Keratinocyte (primary cell): ENCODE measurements at regions not wholly inside any gene's neighbourhood (a gene's known extent, or its start where the extent isn't known, plus 50 kb on each side); places are given as distances from the start of the nearest gene placed in this dataset.
"Not testable (repeated sequence)": the region's sequence is repeated elsewhere in the genome, so short reads cannot be mapped to it uniquely, and the experiment has no call there.

Experiments
- DNase-seq: peaks from one replicate; pipeline ENCODE4 v3.0.0-alpha.2; 2011; ENCODE audit warnings: low read depth, missing footprints, low spot score
- FAIRE-seq: peaks from 2 replicates; lab custom pipeline; 2011; peaks lifted over from hg19 to GRCh38; lab: Jason Lieb, UNC
- H2AFZ ChIP-seq: 2 replicates; pipeline ENCODE4 v1.6.0; 2012; ENCODE audit warnings: low read length, control low read depth, inconsistent platforms; ENCODE audit not compliant: control insufficient read depth
- H3K27ac ChIP-seq: 2 replicates; pipeline ENCODE4 v1.5.1; 2011; ENCODE audit warnings: low read length; ENCODE audit not compliant: control insufficient read depth, insufficient read depth
- H3K27me3 ChIP-seq: 3 replicates; pipeline ENCODE4 v1.6.0; 2011; ENCODE audit warnings: low read length; ENCODE audit not compliant: control insufficient read depth, insufficient read depth; ENCODE audit errors: extremely low read depth
- H3K36me3 ChIP-seq, 2 experiments: 2 replicates in 1 of 2; 3 replicates in 1 of 2; pipeline ENCODE4 v1.5.1; 2011; ENCODE audit warnings: low read length in 2 of 2, mild to moderate bottlenecking in 1 of 2; ENCODE audit not compliant: control insufficient read depth in 2 of 2, insufficient read depth in 2 of 2; ENCODE audit errors: extremely low read depth in 1 of 2
- H3K4me1 ChIP-seq: 3 replicates; pipeline ENCODE4 v1.5.1; 2011; ENCODE audit warnings: low read length; ENCODE audit not compliant: control insufficient read depth, insufficient read depth; ENCODE audit errors: extremely low read depth
- H3K4me2 ChIP-seq: 3 replicates; pipeline ENCODE4 v1.6.0; 2011; ENCODE audit warnings: low read depth, low read length; ENCODE audit not compliant: control insufficient read depth, insufficient read depth; ENCODE audit errors: extremely low read depth
- H3K4me3 ChIP-seq, 3 experiments: fragments of 200-600 bp in 1 of 3; sonication (generic) in 1 of 3; 2 replicates in 2 of 3; 3 replicates in 1 of 3; pipeline ENCODE4 v1.5.1; 2011 to 2016; ENCODE audit warnings: low read length in 3 of 3, mild to moderate bottlenecking in 3 of 3, control low read depth in 2 of 3, inconsistent platforms in 1 of 3, low read depth in 1 of 3, mixed read lengths in 1 of 3, mixed run types in 1 of 3, moderate library complexity in 1 of 3; ENCODE audit not compliant: control insufficient read depth in 2 of 3, insufficient read depth in 2 of 3; ENCODE audit errors: extremely low read depth in 1 of 3
- H3K79me2 ChIP-seq: 2 replicates; pipeline ENCODE4 v1.6.0; 2012; ENCODE audit warnings: low read length; ENCODE audit not compliant: control insufficient read depth, insufficient read depth
- H3K9ac ChIP-seq: 3 replicates; pipeline ENCODE4 v1.6.0; 2011; ENCODE audit warnings: low read length; ENCODE audit not compliant: control insufficient read depth, insufficient read depth; ENCODE audit errors: extremely low read depth
- H3K9me1 ChIP-seq: 3 replicates; pipeline ENCODE4 v1.6.0; 2011; ENCODE audit warnings: low read length; ENCODE audit not compliant: control insufficient read depth, insufficient read depth; ENCODE audit errors: extremely low read depth
- H3K9me3 ChIP-seq: 2 replicates; pipeline ENCODE4 v1.5.1; 2012; ENCODE audit warnings: low read depth, low read length; ENCODE audit not compliant: control insufficient read depth
- H4K20me1 ChIP-seq: 3 replicates; pipeline ENCODE4 v1.6.0; 2011; ENCODE audit warnings: low read length; ENCODE audit not compliant: control insufficient read depth, insufficient read depth; ENCODE audit errors: extremely low read depth
- EZH2 ChIP-seq: IDR thresholded peaks from one replicate; pipeline ENCODE4 v1.6.1; 2012; ENCODE audit warnings: inconsistent platforms, mild to moderate bottlenecking, low read length, moderate library complexity
- dilution Hi-C: fragments of 300-500 bp; cut with MboI; formaldehyde crosslinking; loops from one replicate; pipeline ENCODE4 v1.7.0; 2020; ENCODE audit warnings: low sequenced_read_pairs; ENCODE audit not compliant: extremely low pct_ligation_motif_present
- small RNA-seq, 3 experiments: library from RNA; depleted of rRNA; stranded (forward); fragments of <200 nt; gene quantifications; one replicate each; pipeline ENCODE3, GENCODE V24; 2012; ENCODE audit warnings: low read depth in 3 of 3, low replicate concordance in 1 of 3; ENCODE audit not compliant: insufficient read length in 3 of 3
- TF ChIP-seq, protein P1 (sequence below), 3 experiments: IDR thresholded peaks in 1 of 3; conservative IDR thresholded peaks in 1 of 3; optimal IDR thresholded peaks in 1 of 3; 2 replicates in 2 of 3; 3 replicates in 1 of 3; pipeline versions ENCODE3 to v1.5.1; 2011; ENCODE audit warnings: low read length in 3 of 3, mild to moderate bottlenecking in 3 of 3, moderate library complexity in 2 of 3, control low read depth in 1 of 3, inconsistent platforms in 1 of 3; ENCODE audit not compliant: insufficient read depth in 2 of 3; ENCODE audit errors: extremely low read depth in 1 of 3

DNA sequence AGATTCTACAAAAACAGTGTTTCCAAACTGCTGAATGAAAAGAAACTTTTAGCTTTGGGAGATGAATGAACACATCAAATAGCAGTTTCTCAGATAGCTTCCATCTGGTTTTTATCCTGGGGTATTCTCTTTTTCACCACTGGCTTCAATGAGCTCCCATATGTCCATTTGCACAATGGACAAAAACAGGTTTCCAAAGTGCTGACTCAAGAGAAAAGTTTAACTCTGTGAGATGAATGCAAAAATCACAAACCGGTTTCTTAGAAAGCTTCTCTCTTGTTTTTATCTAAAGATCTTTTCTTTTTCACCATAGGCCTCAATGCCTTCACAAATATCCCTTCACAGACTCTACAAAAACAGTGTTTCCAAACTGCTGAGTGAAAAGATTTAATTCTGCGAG lies 1089.2 kb downstream of the PRIM2 start:
- H3K9me1 ChIP-seq, H3K4me2 ChIP-seq, H2AFZ ChIP-seq, FAIRE-seq, H3K4me1 ChIP-seq, H4K20me1 ChIP-seq, H3K27me3 ChIP-seq, DNase-seq, H3K4me3 ChIP-seq, H3K9me3 ChIP-seq, H3K79me2 ChIP-seq, H3K27ac ChIP-seq, H3K36me3 ChIP-seq, H3K9ac ChIP-seq, dilution Hi-C loops: not testable (repeated sequence)

DNA sequence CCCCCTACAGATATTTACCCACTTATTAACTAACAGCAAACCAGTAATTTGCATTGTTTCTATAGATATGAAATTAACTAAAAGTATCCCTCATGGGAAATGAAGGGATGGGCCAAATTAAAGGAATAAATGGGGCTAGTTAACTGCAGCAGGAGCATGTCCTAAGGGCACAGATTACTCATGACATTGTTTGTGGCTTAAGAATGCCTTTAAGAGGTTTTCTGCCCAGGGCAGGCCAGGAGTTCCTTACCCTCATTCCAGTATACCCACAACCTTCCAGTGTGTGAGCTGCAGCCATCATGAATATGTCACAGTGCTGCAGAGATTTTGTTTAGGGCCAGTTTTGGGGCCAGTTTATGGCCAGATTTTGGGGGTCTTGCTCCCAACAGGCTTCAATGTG lies 1101.9 kb downstream of the PRIM2 start:
- H3K9me1 ChIP-seq: no peaks in the 10 kb centered on the region
- no peaks in the 10 kb centered on the region for H3K9me3 ChIP-seq
- no peak overlapping the region for H2AFZ ChIP-seq
- dilution Hi-C loops: no loop called here
- H3K27me3 ChIP-seq: no peaks in the 10 kb centered on the region
- no peak overlapping the region for H3K9ac ChIP-seq
- TF ChIP-seq, protein P1, sequence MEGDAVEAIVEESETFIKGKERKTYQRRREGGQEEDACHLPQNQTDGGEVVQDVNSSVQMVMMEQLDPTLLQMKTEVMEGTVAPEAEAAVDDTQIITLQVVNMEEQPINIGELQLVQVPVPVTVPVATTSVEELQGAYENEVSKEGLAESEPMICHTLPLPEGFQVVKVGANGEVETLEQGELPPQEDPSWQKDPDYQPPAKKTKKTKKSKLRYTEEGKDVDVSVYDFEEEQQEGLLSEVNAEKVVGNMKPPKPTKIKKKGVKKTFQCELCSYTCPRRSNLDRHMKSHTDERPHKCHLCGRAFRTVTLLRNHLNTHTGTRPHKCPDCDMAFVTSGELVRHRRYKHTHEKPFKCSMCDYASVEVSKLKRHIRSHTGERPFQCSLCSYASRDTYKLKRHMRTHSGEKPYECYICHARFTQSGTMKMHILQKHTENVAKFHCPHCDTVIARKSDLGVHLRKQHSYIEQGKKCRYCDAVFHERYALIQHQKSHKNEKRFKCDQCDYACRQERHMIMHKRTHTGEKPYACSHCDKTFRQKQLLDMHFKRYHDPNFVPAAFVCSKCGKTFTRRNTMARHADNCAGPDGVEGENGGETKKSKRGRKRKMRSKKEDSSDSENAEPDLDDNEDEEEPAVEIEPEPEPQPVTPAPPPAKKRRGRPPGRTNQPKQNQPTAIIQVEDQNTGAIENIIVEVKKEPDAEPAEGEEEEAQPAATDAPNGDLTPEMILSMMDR (optimal IDR thresholded peaks at IDR 0.05 in 1 of 3, IDR thresholded peaks at IDR 0.05 in 1 of 3, conservative IDR thresholded peaks at IDR 0.05 in 1 of 3; ENCODE audit: extremely low read depth in 1 of 3, insufficient read depth in 2 of 3, low read length in 3 of 3): no peak
- no peak for TF ChIP-seq EZH2
- no peak overlapping the region for H3K4me3 ChIP-seq
- H3K4me1 ChIP-seq: no peaks in the 10 kb centered on the region
- H4K20me1 ChIP-seq: no peaks in the 10 kb centered on the region
- H3K27ac ChIP-seq: no peak overlapping the region
- H3K36me3 ChIP-seq: no peaks in the 10 kb centered on the region
- no peak overlapping the region for H3K4me2 ChIP-seq
- no peak for FAIRE-seq
- DNase-seq: no peak
- no peaks in the 10 kb centered on the region for H3K79me2 ChIP-seq

Small RNA genes in the stretch of these regions (small RNA-seq; reads per million reads assigned to genes)
- gene AL603755.1: 0 reads per million in 3 experiments
